ENCODE measurements at regions not wholly inside any gene's neighbourhood (a gene's known extent, or its start where the extent isn't known, plus 50 kb on each side); places are given as distances from the start of the nearest gene placed in this dataset.
"Not testable (repeated sequence)": the region's sequence is repeated elsewhere in the genome, so short reads cannot be mapped to it uniquely, and the experiment has no call there.

DNA sequence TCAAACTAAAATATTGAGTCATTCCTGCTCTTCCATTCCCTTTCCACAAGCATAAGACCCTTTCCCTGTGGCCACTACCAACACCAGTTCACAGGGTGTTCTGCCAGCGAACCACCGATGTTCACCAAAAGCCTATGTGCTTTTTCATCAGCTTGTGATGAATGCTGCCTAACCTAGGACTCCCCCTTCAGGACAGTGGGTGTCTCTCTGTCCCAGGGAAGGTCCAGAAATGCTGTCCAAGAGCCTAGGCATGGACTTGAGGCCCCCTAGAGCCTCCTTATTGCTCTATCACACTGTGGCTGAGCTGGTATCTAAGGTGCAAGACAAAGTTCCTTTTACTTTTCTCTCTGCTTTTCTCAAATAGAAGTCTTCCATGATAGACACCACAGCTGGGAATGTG is 1015.6 kb downstream of the PCDH19 start:
- no peak for DNase-seq

DNA sequence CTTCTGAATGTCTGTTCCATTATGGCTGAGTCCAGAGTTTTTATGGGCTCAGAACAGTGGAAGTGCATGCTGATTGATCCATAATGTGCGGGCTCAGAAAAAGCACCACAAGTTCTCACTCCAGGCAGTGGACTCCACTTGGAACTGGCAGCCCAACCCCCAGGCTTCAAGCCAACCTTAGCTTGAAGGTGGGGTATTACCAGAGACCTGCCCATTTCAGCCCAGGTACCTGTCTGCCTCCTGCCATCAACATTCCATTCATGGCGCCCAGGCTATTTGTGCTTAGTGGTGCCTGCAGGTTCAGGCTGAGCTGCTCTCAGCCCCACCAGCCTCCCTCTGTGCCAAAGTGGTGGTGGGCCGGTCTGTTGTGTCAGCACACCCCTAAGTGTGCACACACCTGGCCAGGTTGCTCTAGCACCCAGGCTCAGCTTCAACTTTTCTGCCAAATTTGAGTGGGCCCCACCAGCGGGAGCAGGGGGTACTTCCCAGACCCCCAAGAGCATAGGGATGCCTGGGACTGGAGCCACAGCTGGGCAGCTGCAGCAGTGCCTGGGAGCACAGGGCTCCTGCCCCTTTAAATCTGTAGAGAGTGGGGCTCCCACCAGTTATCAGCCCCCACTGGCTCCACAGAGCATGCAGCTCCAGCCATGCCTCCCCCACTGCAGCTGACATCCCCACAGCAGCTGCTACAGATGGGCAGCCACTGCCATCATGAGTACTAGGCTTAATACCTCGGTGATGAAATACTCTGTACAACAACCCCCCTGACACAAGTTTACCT is 1025.3 kb downstream of the PCDH19 start:
- DNase-seq = no peak

DNA sequence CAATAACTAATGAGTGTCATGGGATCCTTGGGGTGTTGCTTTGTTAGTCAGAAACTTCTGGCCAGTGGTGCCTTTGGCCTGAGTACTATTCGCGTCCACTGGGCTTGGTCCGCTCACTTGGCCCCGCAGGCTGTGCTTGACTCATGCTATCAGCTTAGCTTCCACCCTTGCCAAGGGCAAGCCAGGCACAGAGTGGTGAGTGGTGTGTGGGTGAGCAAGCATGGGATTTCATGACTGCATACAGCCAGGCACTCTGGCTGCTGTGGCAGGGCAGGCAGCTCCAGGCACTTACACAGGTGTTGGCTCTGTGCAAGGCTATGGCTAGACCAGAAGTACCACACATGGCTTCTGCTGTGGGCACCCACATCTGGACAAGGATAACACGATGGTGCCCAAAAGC is 1026.3 kb downstream of the PCDH19 start:
- no peak for DNase-seq

DNA sequence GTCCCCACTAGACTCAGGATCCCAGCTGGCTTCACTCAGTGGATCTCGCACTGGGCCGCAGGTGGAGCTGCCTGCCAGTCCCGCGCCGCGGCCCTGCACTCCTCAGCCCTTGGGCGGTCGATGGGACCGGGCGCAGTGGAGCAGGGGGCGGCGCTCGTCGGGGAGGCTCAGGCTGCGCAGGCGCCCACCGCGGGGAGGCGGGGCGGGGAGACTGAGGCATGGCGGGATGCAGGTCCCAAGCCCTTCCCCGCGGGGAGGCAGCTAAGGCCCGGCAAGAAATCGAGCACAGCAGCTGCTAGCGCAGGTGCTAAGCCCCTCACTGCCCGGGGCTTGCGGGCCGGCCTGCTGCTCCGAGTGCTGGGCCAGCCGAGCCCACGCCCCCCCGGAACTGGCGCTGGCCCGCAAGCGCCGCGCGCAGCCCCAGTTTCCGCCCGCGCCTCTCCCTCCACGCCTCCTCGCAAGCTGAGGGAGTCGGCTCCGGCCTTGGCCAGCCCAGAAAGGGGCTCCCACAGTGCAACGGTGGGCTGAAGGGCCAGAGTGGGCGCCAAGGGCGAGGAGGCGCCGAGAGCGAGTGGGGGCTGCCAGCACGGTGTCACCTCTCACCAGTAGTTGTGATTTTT is 1038.0 kb downstream of the PCDH19 start:
- DNase-seq = no peak

DNA sequence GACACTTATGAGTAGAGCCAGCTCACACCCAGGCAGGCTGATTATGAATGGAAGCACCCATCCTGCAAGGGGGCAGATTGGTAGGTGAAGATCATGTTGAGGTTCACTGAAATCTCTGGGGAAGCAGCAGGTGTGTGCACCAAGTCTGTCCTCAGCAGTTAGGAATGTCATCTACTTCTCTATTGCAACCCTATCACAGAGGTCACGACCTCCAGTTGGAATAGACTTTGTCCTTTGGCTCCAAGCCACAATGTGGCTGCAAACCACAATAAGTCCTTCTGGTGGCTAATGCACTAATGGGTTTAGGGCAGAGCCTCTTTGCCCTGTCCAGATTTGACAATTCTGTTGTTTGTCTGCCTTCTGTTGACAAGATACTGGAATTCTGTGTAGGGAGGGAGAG is 1056.7 kb downstream of the PCDH19 start:
- no peak for DNase-seq

DNA sequence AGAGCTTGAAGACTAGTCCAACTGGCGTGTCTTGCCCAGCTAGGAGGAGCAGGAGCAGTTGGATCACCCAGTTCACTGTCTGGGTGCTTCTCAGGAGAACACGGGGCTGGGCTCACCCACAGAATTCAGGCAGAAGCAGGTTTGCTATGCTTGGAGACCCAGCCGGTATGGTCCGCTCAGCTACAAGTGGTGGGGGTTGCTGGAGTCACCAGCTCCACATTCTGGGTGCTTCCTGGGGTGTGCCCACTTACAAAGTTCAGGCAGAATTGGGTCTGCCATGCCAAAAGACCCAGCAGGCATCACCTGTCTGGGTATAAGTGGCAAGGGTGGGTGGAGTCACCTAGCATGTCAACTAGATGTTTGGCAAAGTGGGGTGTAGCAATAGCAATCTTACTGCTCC is 1061.8 kb downstream of the PCDH19 start:
- no peak for DNase-seq

DNA sequence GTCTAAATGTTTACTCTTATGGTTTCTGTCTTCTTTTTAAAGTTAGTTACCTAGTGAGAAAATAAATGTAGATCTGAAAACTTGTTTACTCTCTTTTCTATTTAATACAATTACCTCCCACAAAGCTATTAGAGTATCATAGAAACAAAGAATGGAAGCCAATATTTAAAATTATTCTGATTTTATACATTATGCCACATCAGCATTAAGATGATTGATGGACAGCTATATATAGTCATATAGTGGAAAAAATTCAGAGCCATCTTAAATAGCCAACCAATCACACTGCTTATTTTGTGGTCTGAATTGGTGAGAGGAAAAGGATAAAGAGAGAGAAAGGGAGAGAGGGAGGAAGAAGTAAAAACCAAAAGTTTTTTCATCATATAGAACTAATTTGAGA is 1101.8 kb downstream of the PCDH19 start:
- no peak for DNase-seq

DNA sequence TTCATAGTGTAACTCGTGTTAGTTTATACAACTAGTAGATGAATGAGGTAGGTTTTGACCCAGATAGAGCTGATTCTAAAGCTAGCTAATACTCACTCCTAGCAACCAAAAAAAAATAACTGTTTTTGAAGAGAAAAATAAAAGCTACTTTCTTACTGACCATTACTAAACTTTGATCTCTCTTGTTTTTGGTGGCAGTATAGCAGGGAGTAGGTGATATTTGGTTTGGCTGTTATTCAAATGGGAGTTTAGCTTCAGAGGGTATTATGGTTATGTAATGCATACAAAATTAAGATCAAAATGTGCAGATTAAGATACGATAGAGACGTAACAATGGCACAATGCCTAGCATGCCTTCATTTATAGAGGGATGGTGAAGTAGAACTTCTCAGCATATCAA is 1104.5 kb downstream of the PCDH19 start:
- DNase-seq = no peak

DNA sequence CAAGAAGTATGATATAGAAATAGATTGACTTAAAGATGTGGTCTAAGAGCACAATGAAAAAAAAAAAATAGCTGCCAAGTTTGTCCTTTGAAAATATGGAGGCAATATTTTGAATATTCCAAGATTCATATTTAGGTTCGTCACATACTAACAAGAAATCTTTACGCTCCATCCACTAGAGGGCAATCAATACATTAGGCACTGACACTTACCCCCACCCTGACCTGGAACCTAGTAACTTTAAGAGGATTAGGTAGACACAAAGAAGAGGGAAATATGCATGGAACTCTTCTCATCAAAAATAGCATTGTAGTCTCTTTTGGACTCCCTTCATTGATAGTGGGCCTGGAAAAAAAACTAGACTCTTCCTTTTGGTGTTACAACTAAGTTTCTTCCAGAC is 1108.1 kb downstream of the PCDH19 start:
- no peak for DNase-seq

DNA sequence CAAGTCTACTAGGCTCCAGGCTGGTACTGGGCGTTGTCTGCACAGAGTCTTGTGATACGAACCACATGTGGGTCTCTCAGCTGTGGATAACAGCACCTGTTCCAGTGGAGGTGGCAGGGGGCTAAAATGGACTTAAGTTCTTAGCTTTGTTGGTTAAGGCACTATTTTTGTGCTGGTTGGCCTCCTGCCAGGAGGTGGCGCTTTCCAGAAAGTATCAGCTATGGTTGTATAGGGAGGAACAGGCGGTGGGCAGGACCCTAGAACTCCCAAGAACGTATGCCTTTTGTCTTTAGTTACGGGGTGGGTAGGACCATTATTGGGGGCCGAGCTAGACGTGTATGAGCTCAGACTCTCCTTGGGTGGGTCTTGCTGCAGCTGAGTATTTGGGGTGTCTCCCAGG is 1138.4 kb downstream of the PCDH19 start:
- DNase-seq = no peak

DNA sequence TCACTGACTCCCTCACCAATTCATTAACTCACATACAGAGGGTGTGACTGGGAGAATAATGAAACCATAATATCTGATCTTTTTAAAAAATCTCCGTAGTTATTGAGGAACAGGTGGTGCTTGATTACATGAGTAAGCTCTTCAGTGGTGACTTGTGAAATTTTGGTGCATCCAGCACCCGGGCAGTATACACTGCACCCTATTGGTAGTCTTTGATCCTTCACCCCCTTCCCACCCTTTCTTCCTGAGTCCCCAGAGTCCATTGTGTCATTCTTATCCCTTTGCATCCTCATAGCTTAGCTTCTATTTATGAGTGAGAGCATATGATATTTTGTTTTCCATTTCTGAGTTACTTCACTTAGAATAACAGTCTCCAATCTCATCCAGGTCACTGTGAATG is 1143.8 kb downstream of the PCDH19 start:
- DNase-seq = no peak

DNA sequence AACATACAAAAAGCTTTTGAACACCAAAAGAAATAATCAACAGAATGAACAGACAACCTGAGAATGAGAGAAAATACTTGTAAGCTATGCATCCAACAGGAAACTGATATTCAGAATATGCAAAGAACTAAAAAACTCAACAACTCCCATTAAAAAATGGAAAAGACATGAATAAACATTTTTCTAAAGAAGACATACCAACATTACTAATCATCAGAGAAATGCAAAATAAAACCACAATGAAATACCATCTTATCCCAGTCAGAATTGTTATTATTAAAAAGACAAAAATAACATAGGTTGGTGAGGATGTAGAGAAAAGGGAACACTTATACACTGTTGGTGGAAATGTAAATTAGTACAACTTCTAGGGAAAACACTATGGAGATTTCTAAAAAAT is 1161.9 kb downstream of the PCDH19 start:
- DNase-seq = no peak

DNA sequence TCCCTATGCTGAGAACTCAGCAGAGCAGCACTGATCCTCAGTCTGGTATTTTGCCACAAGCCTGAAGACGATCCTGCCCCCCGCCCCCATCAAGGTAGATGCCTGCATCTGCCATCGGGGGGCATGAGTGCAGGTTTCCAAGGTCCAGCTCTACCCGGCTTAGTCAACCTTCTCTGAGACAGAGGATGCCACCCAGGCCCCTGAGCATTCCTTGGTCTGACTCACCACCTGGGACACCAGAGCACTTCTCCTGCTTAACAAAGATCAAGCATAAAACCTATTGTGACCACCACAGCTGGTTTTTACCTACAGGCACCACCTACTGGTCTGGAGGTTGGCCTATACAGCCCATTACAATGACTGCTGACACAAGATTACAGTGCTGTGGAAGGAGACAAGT is 1168.1 kb downstream of the PCDH19 start:
- DNase-seq = no peak

DNA sequence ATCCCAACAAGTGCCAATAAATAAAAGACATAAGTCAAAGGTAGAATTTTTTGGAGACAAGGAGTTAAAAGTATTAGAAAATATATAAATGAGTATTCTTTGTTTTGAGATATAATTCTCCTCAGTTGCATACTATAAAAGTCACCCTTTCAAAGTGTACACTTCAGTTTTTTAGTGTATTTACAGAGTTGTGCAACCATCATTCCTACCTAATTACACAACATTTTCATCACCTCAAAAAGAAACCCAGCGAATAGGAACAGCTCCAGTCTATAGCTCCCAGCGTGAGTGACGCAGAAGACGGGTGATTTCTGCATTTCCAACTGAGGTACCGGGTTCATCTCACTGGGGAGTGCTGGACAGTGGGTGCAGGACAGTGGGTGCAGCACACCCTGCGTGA is 1175.7 kb downstream of the PCDH19 start:
- not testable (repeated sequence) for DNase-seq

DNA sequence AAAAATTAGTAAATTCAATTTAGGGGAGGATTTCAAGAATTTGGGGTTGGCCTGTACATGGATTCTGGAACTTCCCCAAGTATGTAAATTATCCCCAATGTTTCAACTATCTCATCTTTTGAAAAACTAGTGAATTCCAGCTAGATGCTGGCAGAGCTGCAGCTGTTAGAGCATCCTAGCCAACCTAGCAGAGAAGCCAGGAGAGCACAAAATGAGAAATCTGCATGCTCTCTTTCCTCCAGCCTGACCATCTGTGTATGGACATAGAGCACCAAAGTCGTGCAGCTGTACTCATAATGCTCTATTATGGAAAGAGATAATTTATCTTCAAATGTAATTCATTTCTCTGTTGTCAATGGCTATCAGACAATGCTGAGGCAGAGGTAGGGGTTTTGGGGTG is 1217.7 kb downstream of the PCDH19 start:
- DNase-seq = no peak

DNA sequence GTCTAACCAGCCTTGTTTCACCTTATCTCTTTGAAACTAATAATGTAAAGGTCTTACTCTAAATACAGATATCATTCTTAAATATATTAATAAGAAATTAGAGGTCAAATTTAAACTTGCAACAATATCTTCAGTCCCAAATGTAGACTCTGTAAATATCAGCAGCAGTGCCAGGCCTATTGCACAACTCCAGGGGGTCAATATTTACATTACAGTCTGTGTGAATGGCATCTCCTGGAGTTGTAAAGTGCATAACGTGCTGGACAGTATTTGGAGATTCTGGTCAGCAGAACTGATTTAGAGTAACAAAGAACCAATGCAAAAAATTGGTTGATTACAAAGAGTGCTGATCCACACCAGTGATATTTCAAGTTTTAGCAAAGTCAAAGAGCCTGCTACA is 1225.9 kb downstream of the PCDH19 start:
- no peak for DNase-seq

DNA sequence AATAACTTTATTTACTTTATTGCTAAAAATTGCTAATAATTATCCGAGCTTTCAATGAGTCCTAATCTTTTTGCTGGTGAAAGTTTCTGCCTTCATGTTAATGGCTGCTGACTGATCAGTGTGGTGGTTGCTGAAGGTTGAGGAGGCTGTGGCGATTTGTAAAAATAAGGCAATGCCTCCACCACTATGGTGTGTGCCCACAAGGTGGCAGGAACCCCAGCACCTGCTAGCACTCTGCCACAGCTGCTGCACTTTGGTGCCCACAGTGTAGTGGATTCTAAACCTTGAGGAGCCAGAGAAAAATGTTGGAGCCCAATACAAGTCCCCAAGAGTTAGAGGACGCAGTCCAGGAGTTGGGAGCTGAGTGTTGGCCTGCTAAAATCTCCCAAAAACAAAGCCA is 1237.1 kb downstream of the PCDH19 start:
- no peak for DNase-seq

DNA sequence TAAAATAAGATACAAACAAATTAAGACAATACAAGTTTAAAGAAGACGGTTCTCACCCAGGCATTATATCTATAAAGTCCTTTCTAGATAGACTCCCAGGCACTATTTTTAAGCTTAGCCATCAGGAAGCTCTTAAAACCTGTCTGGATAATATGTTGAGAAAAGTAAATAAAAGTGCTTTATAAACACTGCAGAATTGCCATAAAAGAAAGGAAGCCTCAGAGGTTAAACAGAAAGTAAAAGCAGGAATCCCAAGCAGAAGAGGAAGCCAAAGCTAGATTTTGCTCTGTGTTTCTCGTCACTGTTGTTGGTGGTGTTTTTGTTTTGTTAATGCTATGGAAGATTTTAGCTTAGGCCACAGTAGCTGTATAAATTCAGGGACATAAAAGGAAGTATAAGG is 1267.3 kb downstream of the PCDH19 start:
- no peak for DNase-seq

DNA sequence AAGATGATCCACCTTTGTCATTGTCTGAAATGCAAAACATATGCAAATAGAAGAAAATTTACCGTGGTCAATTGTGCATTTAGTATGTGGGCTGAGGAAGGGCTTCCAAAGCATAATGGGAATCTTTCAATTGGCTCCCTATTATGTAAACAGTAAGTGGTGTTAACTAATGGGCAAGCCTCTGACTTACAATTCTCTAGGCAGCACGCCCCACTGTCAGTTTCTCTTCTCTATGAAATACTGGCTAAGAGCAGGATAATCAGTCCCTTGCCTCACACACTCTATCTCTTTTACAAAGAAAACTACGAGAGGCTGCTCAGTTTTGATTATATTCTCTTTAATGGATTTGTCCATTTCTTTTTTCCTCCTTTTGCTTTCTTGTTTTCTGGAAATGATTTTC is 1272.6 kb downstream of the PCDH19 start:
- DNase-seq = no peak

DNA sequence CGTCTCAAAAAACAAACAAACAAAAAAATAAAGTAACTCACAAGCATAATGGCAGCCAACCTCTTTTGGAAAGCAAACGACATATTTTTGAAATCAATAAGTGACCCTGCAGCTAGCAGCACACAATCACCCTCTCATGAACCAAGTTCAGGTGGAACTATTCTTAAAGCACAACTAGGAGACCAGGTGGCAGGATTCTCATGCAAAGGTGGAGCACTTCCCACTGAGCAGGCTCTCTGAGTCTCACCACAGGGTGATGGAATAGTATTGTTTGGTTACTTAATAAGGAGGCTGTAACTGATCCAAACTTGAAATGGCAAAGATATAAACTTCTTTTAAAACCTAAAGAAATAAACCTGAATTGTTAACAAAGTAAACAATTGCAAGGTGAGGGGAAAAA is 1293.1 kb downstream of the PCDH19 start:
- no peak for DNase-seq

DNA sequence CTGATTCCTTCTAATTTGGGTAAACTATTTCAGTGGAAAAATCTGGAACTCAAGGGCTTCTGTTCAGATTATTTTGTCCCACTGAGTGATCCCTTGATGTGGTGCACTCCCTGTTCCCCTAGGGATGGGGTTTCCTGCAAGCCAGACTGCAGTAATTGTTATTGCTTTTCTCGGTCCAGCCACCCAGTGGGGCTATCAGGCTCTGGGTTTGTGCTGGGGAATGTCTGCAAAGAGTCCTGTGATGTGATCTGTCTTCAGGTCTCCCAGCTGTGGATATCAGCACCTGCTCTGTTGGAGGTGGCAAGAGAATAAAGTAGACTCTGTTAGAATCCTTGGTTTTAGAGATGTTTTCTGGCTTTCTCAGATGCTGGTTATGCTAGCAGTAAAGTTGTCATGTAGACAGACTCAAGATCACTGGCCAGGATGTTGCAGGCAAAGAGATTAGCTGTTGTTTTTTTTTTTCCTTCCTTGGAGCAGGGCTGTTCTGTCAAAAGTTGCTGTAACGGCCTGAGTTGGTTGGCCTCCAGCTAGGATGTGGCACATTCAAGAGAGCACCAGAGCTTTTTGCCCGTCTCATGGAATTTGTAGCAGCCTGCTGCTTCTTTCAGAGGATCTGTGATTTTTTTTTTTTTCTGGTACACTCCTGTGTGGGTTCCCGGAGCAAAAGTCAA is 1314.0 kb downstream of the PCDH19 start:
- DNase-seq = no peak

DNA sequence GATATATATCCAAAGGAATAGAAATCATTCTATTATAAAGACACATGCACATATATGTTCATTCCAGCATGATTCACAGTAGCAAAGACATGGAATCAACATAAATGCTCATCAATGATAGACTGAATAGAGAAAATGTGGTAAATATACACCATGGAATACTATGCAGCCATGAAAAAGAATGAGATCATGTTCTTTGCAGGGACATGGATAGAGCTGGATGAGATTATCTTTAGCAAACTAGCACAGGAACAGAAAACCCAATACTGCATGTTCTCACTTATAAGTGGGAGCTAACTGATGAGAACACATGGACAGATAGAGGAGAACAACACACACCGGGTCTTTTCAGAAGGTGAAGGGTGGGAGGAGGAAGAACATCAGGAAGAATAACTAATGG is 1318.6 kb downstream of the PCDH19 start:
- DNase-seq = no peak

DNA sequence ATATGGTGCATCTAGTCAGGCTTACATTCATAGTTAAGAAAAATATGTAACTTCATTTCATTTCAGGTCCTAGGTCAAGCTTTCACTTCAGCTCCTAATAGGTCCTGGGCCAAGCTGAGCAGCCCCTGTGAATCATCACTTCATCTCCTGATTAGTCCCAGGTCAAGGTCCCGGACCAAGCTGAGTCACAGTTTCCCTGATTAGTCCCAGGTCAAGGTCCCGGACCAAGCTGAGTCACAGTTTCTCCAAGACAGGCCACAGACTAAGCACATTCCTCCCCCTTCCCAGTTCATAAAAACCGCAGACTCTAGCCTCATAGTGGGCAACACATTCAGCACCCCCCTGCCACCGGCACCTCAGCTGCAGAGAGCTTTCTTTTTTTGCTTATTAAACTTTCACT is 1331.8 kb downstream of the PCDH19 start:
- DNase-seq = no peak

DNA sequence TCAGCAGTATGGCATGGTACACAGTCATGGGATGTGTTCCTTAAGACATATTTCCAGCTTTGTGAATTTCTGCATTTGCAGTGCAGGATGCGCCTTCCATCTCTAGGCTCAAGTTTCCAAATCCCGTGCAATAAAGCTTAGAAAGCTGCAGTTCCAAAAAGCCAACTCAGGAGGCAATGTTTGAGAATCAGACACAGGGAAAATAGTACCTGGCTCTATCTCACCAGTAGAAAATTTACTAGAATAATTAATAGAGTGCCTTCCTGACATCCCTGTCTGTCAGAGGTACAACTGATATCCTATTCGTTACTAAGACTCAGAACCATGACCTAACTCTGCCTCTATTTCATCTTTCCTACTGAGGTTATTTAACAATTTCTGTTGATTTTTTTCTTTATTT is 1333.0 kb downstream of the PCDH19 start:
- DNase-seq = no peak

Measured in left hindlimb (tissue), 1 donor.